NCI-H187 treated with DMSO at 0.1 percent for 48 hours (cell line): ENCODE measurements at regions not wholly inside any gene's neighbourhood (a gene's known extent, or its start where the extent isn't known, plus 50 kb on each side); places are given as distances from the start of the nearest gene placed in this dataset.
"Not testable (repeated sequence)": the region's sequence is repeated elsewhere in the genome, so short reads cannot be mapped to it uniquely, and the experiment has no call there.

ENCODE experiments used
- DNase-seq: peaks from one replicate; lab custom pipeline; 2025; lab: John Stamatoyannopoulos, UW

DNA sequence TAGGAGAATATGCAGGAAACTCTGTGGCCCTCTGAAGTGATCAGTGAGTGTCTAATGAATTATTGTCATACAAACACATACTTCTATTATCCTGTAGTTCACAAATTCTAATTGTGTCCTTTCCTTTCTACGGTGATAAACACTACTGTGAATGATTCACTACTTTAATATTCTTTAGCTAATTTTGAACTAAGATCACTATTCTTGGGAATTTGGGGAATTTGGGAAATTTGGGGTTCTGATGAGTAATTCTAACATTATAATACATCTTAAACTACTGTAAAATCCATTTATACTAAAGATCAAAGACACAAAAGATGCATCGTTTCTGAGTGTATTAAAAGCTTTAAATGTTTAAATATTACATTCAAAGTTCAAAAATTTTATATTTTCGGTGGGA is 1287.2 kb upstream of the CITED2 start:
- DNase-seq = no peak

DNA sequence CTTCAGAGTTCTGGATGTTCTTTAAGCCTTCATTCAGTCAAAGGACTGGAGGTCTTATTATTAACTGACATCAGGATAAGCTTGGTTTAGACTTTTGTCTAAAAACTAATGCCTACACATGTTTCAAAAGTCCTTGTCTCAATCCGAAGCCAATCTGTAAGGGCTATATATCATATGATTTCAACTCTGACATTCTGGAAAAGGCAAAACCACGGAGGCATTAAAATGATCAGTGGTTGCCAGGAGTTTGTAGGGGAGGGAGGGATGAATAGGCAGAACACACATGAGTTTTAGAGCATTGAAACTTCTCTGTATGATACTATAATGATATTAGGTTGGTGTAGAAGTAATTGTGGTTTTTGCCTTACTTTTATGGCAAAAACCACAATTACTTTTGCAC is 1285.8 kb upstream of the CITED2 start:
- no peak for DNase-seq

DNA sequence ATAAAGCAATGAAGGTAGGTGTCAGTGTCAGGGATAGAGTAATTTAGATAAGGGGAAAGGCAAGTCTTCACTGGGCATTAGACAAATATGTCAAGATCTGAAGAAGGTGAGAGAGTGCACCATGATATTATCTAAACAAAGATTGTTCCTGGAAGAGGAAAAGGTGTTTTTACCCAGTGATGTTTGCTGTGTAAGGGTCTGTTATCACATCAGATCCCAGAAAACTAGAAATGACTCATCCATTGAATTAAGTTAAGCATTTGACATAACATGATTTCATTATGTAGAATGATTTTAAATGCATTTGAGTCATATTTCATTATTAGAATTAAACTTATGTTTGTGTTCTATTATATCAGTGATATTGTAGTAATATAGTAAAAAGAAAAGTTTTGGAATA is 1279.5 kb upstream of the CITED2 start:
- no peak for DNase-seq

- no peak for DNase-seq
Observed at GRCh38 chr6:140653506-140653905, 1279.1 kb upstream of the CITED2 start.

- DNase-seq = not testable (repeated sequence)
Observed at GRCh38 chr6:140649502-140649901, 1275.1 kb upstream of the CITED2 start.

DNA sequence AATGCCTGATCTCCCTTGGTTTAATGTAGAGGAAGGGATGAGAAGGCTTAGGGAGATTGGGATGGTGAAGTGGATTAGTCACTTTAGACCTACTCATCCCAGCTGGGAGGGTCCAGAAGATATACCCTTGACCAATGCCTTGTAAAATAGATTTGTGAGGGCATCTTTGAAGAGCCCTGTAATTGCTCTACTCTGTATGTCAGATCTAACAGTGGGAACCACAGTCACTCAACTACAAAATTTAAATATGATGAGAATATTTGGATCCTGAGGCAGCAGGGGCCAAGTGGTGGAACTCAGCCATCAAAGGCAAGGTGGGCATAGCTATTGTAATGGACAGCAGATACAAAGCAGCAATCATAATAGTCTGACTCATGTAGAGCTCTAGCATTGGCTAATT is 1272.9 kb upstream of the CITED2 start:
- not testable (repeated sequence) for DNase-seq

DNA sequence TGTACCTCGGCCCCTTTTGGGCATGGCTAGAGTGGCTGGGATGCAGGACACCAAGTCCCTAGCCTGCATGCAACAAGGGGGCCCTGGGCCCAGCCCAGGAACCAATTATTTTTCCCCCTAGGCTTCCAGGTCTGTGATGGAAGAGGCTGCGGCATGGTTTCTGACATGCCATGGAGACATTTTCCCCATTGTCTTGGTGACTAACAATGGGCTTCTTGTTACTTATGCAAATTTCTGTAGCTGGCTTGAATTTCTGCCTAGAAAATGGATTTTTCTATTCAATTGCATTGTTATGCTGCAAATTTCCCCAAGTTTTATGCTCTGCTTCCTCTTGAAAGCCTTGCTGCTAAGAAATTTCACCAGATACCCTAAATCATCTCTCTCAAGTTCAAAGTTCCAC is 1269.6 kb upstream of the CITED2 start:
- no peak for DNase-seq

DNA sequence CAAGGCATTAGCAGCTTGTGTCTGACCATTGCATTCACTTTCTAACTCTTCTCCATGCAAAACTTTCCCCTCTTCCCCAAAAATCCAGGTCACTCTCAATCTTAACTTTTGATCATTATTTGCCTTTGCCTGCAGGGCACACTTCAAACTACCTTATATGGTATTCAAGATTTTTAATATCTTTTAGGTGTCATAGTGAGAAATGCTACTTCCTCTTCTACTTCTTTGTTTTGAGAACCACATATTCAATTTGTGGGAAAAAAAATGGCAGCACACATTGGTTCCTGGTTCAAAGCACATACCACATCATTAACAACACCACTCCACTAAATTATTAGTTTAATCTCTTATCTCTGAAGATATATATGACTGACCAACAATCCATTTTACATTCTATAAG is 1267.0 kb upstream of the CITED2 start:
- no peak for DNase-seq

GRCh38 chr6:140636908-140637402 is 1262.5 kb upstream of the CITED2 start:
- peak; percentile 3 for DNase-seq

DNA sequence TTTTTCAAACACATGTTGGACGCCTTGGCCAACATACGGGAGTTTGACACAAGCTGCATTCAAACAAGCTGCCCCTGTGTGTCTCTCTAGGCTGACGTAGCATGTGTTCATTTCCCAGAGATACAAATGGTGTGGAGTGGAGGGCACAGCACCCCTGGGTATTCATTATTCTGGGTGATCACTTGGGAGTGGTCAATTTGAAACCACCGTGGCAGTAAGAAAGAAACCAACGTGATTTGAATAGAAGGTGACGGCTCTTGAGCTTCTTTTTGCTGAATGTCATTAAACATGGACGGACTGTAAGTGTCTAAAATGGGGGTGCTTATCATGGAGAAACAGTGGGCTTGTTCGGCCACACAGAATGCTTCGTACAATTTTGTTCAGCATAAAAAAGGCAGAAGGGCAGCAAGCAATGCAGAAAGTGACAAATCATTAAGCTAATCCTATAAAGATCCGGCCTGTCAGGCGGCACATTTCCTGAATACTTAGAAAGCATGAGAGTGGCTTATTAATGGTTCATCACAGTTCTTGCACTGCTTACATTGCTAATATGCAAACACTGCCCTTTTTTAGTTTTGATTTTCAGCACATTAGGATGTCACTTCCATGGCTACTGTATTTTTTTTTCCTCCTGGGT is 1261.9 kb upstream of the CITED2 start:
- no peak for DNase-seq

- no peak for DNase-seq
Observed at GRCh38 chr6:140627002-140627401, 1252.6 kb upstream of the CITED2 start.

DNA sequence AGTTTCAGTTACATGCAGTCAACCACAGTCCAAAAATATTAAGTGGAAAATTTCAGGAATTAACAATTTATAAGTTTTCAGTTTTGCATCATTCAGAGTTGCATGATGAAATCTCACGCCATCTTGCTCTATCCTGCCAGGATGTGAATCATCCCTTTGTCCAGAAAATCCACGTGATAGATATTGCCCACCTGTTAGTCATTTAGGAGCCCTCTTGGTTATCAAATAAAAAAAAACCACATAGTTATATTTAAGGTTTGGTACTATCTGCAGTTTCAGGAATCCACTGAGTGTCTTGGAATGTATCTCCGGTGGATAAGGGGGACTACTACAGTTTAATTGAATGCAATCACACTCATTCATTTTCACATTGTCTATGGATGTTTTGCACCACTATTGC is 1249.0 kb upstream of the CITED2 start:
- no peak for DNase-seq

DNA sequence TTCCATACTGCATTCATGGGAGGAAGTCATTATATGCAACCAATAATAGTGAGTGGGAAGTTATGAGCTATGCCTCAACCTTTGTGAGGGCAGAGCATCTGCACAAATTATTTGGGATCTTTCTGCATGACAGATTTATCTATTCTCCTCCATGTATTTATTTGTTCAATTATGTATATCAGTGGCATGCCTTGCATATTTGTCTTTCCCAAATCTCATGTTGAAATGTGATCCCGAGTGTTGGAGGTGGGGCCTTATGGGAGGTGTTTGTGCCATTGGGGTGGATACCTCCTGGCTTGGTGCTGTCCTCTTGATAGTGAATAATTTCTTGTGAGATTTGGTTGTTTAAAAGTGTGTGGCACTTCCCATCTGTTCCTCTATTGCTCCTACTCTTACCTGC is 1246.0 kb upstream of the CITED2 start:
- DNase-seq = no peak

DNA sequence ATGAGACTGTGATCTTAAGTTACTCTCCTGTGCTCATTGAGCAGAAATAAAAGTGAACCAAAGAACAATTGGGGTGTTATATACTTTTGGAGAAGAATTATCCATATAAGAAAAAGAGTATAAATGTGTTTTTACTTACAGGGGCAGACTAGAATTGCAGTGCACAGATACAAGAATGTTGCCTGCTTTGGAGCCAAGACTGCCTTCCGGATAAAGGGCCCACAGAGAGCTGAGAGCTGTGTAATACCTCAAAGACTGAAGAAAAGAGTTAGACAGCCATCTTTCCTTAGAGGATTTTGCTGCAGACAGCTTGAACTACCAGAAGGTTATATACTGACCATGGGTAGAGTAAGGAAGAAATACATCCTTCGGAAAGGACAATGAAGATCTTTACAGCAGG is 1235.5 kb upstream of the CITED2 start:
- DNase-seq = no peak

DNA sequence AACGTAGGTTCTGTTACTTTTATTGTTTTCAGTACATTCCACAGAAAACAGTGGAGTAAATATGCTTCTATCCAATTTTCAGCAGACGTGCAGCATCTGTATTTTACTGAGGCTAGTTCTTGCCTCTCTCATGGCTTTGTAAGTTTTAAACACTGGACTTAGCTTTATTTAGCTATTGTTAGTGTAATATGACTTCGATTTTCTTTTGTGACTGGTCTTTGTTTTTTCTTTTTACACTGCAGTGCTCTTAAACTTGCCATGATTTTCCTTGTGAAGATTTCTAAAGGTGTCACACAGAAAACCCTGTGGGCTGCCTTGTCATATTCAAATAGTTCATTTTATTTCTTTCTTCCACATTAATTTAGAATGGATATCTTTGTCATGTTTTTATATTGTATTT is 1234.9 kb upstream of the CITED2 start:
- DNase-seq = no peak

DNA sequence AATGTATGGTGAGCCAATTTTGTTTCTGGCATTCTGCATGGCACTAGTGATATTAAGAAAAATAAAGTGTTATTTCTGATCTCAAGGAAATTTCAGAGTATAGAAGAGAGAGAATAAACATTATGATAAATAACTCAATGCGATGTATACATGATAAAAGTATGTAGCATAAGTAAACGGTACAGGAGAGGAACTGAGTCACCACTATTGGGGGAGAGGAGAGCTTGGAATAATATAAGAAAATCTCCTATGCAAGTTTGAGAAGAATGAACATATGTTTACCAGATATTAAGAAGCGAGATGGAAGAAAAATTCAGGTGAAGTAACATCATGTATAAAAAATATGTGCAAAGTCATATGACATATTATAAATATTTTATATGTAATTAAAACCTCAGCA is 1230.3 kb upstream of the CITED2 start:
- DNase-seq = no peak

DNA sequence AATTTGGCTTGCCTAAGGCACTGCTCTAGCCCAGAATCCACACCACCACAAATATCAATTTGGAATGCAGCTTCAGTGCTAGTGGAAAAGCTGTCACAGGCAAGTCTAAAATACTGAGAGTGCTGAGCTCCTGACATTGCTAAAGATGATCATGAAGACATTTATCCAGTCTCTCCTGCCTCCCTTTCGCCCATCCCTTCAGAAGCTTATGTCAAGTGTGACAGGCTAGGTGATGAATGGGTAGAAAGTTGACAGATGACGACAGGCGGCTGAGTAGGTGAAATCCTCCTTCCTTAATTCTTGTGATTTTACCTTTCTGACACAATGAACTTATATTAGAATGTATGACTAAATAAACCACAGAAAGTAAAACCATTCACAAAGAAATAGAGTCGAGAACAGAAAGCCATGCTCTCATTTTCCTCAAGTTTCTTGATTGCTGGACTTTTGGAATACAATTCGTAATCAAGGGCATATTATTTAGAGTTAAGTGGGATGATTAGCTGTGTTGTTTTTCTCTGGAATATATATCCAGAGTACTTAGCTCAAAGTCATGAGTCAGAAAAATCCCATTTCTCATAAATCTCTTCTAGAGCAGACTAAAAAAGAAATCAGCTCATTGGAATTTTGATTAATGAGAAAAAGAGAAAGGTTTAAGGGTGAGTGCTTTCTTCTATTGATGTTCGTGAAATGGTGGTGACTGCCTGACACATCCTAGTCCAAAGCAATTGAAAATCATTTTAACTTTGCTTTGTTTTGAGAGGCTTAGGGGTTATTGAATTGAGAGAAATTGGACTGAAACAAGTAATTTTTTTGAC is 1228.2 kb upstream of the CITED2 start:
- no peak for DNase-seq

DNA sequence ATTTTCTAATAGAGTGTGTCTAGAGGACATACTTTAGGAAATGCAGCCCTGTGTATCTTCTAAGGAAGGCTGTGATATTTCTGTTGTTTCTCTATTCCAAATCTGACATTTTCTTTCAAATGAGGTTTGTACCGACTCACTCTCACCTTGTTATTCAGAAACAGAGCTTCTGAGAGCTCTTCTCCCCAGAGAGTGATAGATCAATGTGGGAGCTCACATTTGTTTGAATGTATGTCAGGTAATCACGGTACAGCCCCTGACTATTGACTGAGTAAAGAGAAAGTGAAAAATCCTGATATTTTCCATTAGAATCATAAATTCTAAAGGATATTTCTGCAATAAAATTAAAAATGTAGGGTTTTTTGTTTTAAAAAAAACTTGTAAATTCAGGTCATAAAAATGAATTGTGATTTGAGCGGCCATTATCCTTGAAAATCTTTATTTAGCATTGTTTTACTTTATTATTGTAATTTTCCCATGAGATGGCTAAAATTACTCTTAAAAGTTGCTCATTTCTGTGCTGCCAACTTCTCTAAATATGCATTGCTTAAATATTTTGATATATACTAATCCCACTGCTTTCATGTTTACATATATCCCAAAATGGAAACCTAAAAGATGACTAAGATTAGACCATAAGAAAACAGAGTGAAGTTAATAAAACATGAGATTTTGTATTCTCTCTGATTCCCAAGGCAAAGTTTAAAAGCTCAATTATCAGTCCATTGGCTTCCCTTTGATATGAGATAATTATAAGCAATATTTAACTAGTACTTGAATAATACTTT is 1226.8 kb upstream of the CITED2 start:
- no peak for DNase-seq

GRCh38 chr6:140599916-140600315 is 1225.5 kb upstream of the CITED2 start:
- DNase-seq = no peak

DNA sequence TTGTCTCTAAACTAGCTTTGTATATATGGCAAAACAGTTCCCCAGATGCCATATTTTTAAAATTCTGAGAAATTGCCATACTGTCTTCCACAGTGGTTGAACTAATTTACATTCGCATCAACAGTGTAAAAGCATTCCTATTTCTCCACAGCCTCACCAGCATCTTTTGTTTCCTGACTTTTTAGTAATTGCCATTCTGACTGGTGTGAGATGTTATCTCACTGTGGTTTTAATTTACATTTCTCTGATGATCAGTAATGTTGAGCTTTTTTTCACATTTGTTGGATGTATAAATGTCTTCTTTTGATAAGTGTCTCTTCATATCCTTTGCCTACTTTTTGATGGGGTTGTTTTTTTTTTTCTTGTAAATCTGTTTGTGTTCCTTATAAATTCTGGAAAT is 1222.7 kb upstream of the CITED2 start:
- DNase-seq = no peak

GRCh38 chr6:140594806-140595128 is 1220.3 kb upstream of the CITED2 start:
- DNase-seq = no peak

GRCh38 chr6:140592877-140593276 is 1218.4 kb upstream of the CITED2 start:
- DNase-seq = no peak

DNA sequence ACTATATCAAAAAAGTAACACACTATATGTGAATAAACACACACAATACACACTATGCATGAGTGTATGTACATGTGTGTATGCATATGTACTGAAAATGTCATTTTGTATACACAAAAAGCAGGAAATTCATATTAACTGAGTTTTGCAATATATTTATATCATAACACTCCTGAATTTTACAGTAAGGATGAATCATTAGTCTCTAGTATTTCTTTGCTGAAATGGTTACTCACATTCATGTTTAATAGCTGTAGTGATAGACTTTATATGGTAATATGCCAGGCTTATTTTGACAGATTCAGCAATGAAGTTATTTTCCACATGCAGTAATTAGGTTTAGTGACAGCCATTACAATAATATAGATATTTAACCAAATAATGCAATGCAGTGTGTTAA is 1216.2 kb upstream of the CITED2 start:
- no peak for DNase-seq
